LNCaP clone FGC (cell line): ENCODE measurements at regions not wholly inside any gene's neighbourhood (a gene's known extent, or its start where the extent isn't known, plus 50 kb on each side); places are given as distances from the start of the nearest gene placed in this dataset.

Experiments used
- DNase-seq: peaks from one replicate; pipeline ENCODE4 v3.0.0-alpha.2; 2011; ENCODE audit warnings: low read depth
- H3K4me3 ChIP-seq: 2 replicates; pipeline ENCODE4 v1.5.1; 2011; ENCODE audit warnings: mild to moderate bottlenecking, low read depth, low read length, control low read depth
- CTCF ChIP-seq: IDR thresholded peaks from 2 replicates; pipeline ENCODE4 v1.5.1; 2012; ENCODE audit warnings: mild to moderate bottlenecking; ENCODE audit not compliant: control insufficient read depth, insufficient read depth; ENCODE audit errors: extremely low read depth

GRCh38 chr16:85258166-85258565 lies 145.9 kb upstream of the CIBAR2 start:
- H3K4me3 ChIP-seq = no peak overlapping the region
- no peak for DNase-seq
- TF ChIP-seq CTCF = no peak

GRCh38 chr16:85258629-85259028 lies 146.4 kb upstream of the CIBAR2 start:
- no peak overlapping the region for H3K4me3 ChIP-seq
- TF ChIP-seq CTCF = no peak
- no peak for DNase-seq

GRCh38 chr16:85259115-85259831 lies 147.0 kb upstream of the CIBAR2 start:
- no peak for DNase-seq
- no peak for TF ChIP-seq CTCF
- no peak overlapping the region for H3K4me3 ChIP-seq

GRCh38 chr16:85259832-85260167 lies 147.5 kb upstream of the CIBAR2 start:
- DNase-seq = no peak
- no peak for TF ChIP-seq CTCF

GRCh38 chr16:85261204-85261603 lies 148.9 kb upstream of the CIBAR2 start:
- no peak overlapping the region for H3K4me3 ChIP-seq
- DNase-seq = no peak
- TF ChIP-seq CTCF = no peak

More at GRCh38 chr16:85259832-85260167, 147.5 kb upstream of the CIBAR2 start:
- no peak overlapping the region for H3K4me3 ChIP-seq

- H3K4me3 ChIP-seq = no peak overlapping the region
- DNase-seq = no peak
Observed at GRCh38 chr16:85261657-85262557, 149.6 kb upstream of the CIBAR2 start.

More at GRCh38 chr16:85261657-85262557, 149.6 kb upstream of the CIBAR2 start:
- no peak for TF ChIP-seq CTCF
